ENCODE measurements at regions not wholly inside any gene's neighbourhood (a gene's known extent, or its start where the extent isn't known, plus 50 kb on each side); places are given as distances from the start of the nearest gene placed in this dataset.
A peak's percentile ranks its signal among the peaks of the same experiment; 100 is the strongest.

GRCh38 chr7:4406288-4407058 is 275.6 kb upstream of the FOXK1 start:
- H3K4me3 Mint-ChIP-seq, result no peak overlapping the region
- no peak overlapping the region for H3K4me3 ChIP-seq (ENCODE audit: low read length)
- no peaks in the 10 kb centered on the region for H3K4me1 Mint-ChIP-seq

GRCh38 chr7:4409946-4410345 is 272.1 kb upstream of the FOXK1 start:
- H3K27ac ChIP-seq (ENCODE audit: low read depth, low read length), result no peak overlapping the region
- DNase-seq, result no peak
- peaks cover 0 to 5% (median 0%) of the 10 kb centered on the region in 5 donors for H3K36me3 Mint-ChIP-seq
- peaks cover 0 to 42% (median 16%) of the 10 kb centered on the region in 11 donors for H3K9me3 Mint-ChIP-seq
- intact Hi-C loops (cut with micrococcal nuclease), result no loop called here
- ChIA-PET POLR2A (no interaction called here), CTCF (no interaction called here)
- no peaks in the 10 kb centered on the region for H3K36me3 ChIP-seq (ENCODE audit: control insufficient read depth in 2 of 3, insufficient read depth in 3 of 3, low read length in 3 of 3)
- H3K9me3 ChIP-seq (ENCODE audit: control insufficient read depth in 2 of 3, low read length in 3 of 3), result peaks cover 0 to 6% (median 0%) of the 10 kb centered on the region in 3 experiments
- H3K4me1 Mint-ChIP-seq, result no peaks in the 10 kb centered on the region
- H3K27me3 Mint-ChIP-seq, result peaks cover 0 to 20% (median 9%) of the 10 kb centered on the region in 5 donors
- no peak overlapping the region for H3K27ac Mint-ChIP-seq
- no peak overlapping the region for H3K4me3 ChIP-seq (ENCODE audit: low read length)
- no peak for ATAC-seq
- no peak overlapping the region for H3K4me3 Mint-ChIP-seq
- no peaks in the 10 kb centered on the region for H3K4me1 ChIP-seq (ENCODE audit: control insufficient read depth in 2 of 2, insufficient read depth in 2 of 2, low read length in 2 of 2)
- H3K27me3 ChIP-seq (ENCODE audit: control insufficient read depth in 2 of 2, insufficient read depth in 2 of 2, low read length in 2 of 2), result no peaks in the 10 kb centered on the region

More at GRCh38 chr7:4406288-4407058, 275.6 kb upstream of the FOXK1 start:
- ChIA-PET POLR2A (no interaction called here), CTCF (no interaction called here)
- H3K36me3 Mint-ChIP-seq, result peaks cover 0 to 9% (median 0%) of the 10 kb centered on the region in 5 donors
- intact Hi-C loops (cut with micrococcal nuclease), result no loop called here
- Histone ChIP-seq H3K36me3 (ENCODE audit: control insufficient read depth in 2 of 3, insufficient read depth in 3 of 3, low read length in 3 of 3) (no peaks in the 10 kb centered on the region), H3K27ac (ENCODE audit: low read depth, low read length) (no peak overlapping the region), H3K27me3 (ENCODE audit: control insufficient read depth in 2 of 2, insufficient read depth in 2 of 2, low read length in 2 of 2) (no peaks in the 10 kb centered on the region), H3K9me3 (ENCODE audit: control insufficient read depth in 2 of 3, low read length in 3 of 3) (no peaks in the 10 kb centered on the region), H3K4me1 (ENCODE audit: control insufficient read depth in 2 of 2, insufficient read depth in 2 of 2, low read length in 2 of 2) (no peaks in the 10 kb centered on the region)
- H3K27me3 Mint-ChIP-seq, result peaks cover 0 to 40% (median 15%) of the 10 kb centered on the region in 5 donors
- no peak for DNase-seq
- peaks cover 7 to 38% (median 14%) of the 10 kb centered on the region in 11 donors for H3K9me3 Mint-ChIP-seq
- H3K27ac Mint-ChIP-seq, result no peak overlapping the region
- ATAC-seq, result no peak

- intact Hi-C loops (cut with micrococcal nuclease), result no loop called here
- Histone ChIP-seq H3K27me3 (ENCODE audit: control insufficient read depth in 2 of 2, insufficient read depth in 2 of 2, low read length in 2 of 2) (no peaks in the 10 kb centered on the region), H3K36me3 (ENCODE audit: control insufficient read depth in 2 of 3, insufficient read depth in 3 of 3, low read length in 3 of 3) (no peaks in the 10 kb centered on the region), H3K9me3 (ENCODE audit: control insufficient read depth in 2 of 3, low read length in 3 of 3) (peaks cover 0 to 14% (median 0%) of the 10 kb centered on the region in 3 experiments), H3K4me1 (ENCODE audit: control insufficient read depth in 2 of 2, insufficient read depth in 2 of 2, low read length in 2 of 2) (no peaks in the 10 kb centered on the region), H3K4me3 (ENCODE audit: low read length) (no peak overlapping the region), H3K27ac (ENCODE audit: low read depth, low read length) (no peak overlapping the region)
- Mint-ChIP-seq H3K27ac (no peak overlapping the region), H3K4me3 (peak overlapping the region in 7 of 10 donors; percentile 10 to 77 (median 58)), H3K36me3 (peaks cover 0 to 4% (median 0%) of the 10 kb centered on the region in 5 donors), H3K4me1 (peaks cover 0 to 4% (median 0%) of the 10 kb centered on the region in 7 donors), H3K9me3 (peaks cover 11 to 47% (median 20%) of the 10 kb centered on the region in 11 donors), H3K27me3 (peaks cover 0 to 21% (median 10%) of the 10 kb centered on the region in 5 donors)
- ChIA-PET CTCF (no interaction called here), POLR2A (no interaction called here)
- DNase-seq, result no peak
- no peak for ATAC-seq
Measured at GRCh38 chr7:4416396-4417056, 265.6 kb upstream of the FOXK1 start.

- H3K4me1 Mint-ChIP-seq, result no peaks in the 10 kb centered on the region
- no peaks in the 10 kb centered on the region for H3K36me3 ChIP-seq (ENCODE audit: control insufficient read depth in 2 of 3, insufficient read depth in 3 of 3, low read length in 3 of 3)
- no peak overlapping the region for H3K4me3 Mint-ChIP-seq
- POLR2A ChIA-PET, result no interaction called here
- ATAC-seq, result no peak
- no peaks in the 10 kb centered on the region for H3K4me1 ChIP-seq (ENCODE audit: control insufficient read depth in 2 of 2, insufficient read depth in 2 of 2, low read length in 2 of 2)
- intact Hi-C loops (cut with micrococcal nuclease), result no loop called here
- no peak overlapping the region for H3K27ac Mint-ChIP-seq
- CTCF ChIA-PET, result no interaction called here
- peaks cover 0 to 35% (median 17%) of the 10 kb centered on the region in 5 donors for H3K27me3 Mint-ChIP-seq
- peaks cover 0 to 5% (median 0%) of the 10 kb centered on the region in 5 donors for H3K36me3 Mint-ChIP-seq
- no peak for DNase-seq
- no peaks in the 10 kb centered on the region for H3K9me3 ChIP-seq (ENCODE audit: control insufficient read depth in 2 of 3, low read length in 3 of 3)
- no peaks in the 10 kb centered on the region for H3K27me3 ChIP-seq (ENCODE audit: control insufficient read depth in 2 of 2, insufficient read depth in 2 of 2, low read length in 2 of 2)
- H3K9me3 Mint-ChIP-seq, result peaks cover 0 to 31% (median 13%) of the 10 kb centered on the region in 11 donors
- no peak overlapping the region for H3K4me3 ChIP-seq (ENCODE audit: low read length)
- H3K27ac ChIP-seq (ENCODE audit: low read depth, low read length), result no peak overlapping the region
Measured at GRCh38 chr7:4428526-4428925, 253.6 kb upstream of the FOXK1 start.

GRCh38 chr7:4430227-4430626 is 251.9 kb upstream of the FOXK1 start:
- Mint-ChIP-seq H3K36me3 (peaks cover 0 to 5% (median 0%) of the 10 kb centered on the region in 5 donors), H3K27me3 (peaks cover 0 to 47% (median 17%) of the 10 kb centered on the region in 5 donors), H3K9me3 (peaks cover 0 to 28% (median 9%) of the 10 kb centered on the region in 11 donors), H3K4me3 (no peak overlapping the region), H3K27ac (no peak overlapping the region), H3K4me1 (no peaks in the 10 kb centered on the region)
- Histone ChIP-seq H3K9me3 (ENCODE audit: control insufficient read depth in 2 of 3, low read length in 3 of 3) (no peaks in the 10 kb centered on the region), H3K4me3 (ENCODE audit: low read length) (no peak overlapping the region), H3K27me3 (ENCODE audit: control insufficient read depth in 2 of 2, insufficient read depth in 2 of 2, low read length in 2 of 2) (no peaks in the 10 kb centered on the region), H3K4me1 (ENCODE audit: control insufficient read depth in 2 of 2, insufficient read depth in 2 of 2, low read length in 2 of 2) (no peaks in the 10 kb centered on the region), H3K36me3 (ENCODE audit: control insufficient read depth in 2 of 3, insufficient read depth in 3 of 3, low read length in 3 of 3) (no peaks in the 10 kb centered on the region), H3K27ac (ENCODE audit: low read depth, low read length) (no peak overlapping the region)
- no peak for ATAC-seq
- no peak for DNase-seq
- intact Hi-C loops (cut with micrococcal nuclease), result no loop called here
- ChIA-PET CTCF (no interaction called here), POLR2A (no interaction called here)

GRCh38 chr7:4434306-4434705 is 247.8 kb upstream of the FOXK1 start:
- Mint-ChIP-seq H3K36me3 (no peaks in the 10 kb centered on the region), H3K27me3 (peaks cover 0 to 58% (median 43%) of the 10 kb centered on the region in 5 donors), H3K9me3 (peaks cover 0 to 19% (median 6%) of the 10 kb centered on the region in 11 donors), H3K4me3 (no peak overlapping the region), H3K27ac (no peak overlapping the region), H3K4me1 (no peaks in the 10 kb centered on the region)
- Histone ChIP-seq H3K9me3 (ENCODE audit: control insufficient read depth in 2 of 3, low read length in 3 of 3) (no peaks in the 10 kb centered on the region), H3K36me3 (ENCODE audit: control insufficient read depth in 2 of 3, insufficient read depth in 3 of 3, low read length in 3 of 3) (no peaks in the 10 kb centered on the region), H3K4me1 (ENCODE audit: control insufficient read depth in 2 of 2, insufficient read depth in 2 of 2, low read length in 2 of 2) (no peaks in the 10 kb centered on the region), H3K27ac (ENCODE audit: low read depth, low read length) (no peak overlapping the region), H3K4me3 (ENCODE audit: low read length) (no peak overlapping the region), H3K27me3 (ENCODE audit: control insufficient read depth in 2 of 2, insufficient read depth in 2 of 2, low read length in 2 of 2) (no peaks in the 10 kb centered on the region)
- ChIA-PET POLR2A (no interaction called here), CTCF (no interaction called here)
- no peak for DNase-seq
- no peak for ATAC-seq
- intact Hi-C loops (cut with micrococcal nuclease), result no loop called here
